Neural crest cell (in vitro differentiated cells): ENCODE measurements at regions not wholly inside any gene's neighbourhood (a gene's known extent, or its start where the extent isn't known, plus 50 kb on each side); places are given as distances from the start of the nearest gene placed in this dataset.

Experiments used
- DNase-seq: peaks from one replicate; pipeline ENCODE4 v3.0.0; 2021; ENCODE audit warnings: low read depth, mixed read lengths, low spot score
- H3K27ac Mint-ChIP-seq: one replicate; pipeline ENCODE4 v1.8.0; 2021; ENCODE audit warnings: mild to moderate bottlenecking, mixed read lengths; ENCODE audit not compliant: unreplicated experiment
- H3K27me3 Mint-ChIP-seq: 2 replicates; pipeline ENCODE4 v1.8.0; 2021; ENCODE audit warnings: low read depth, mild to moderate bottlenecking, mixed read lengths
- H3K36me3 Mint-ChIP-seq: 2 replicates; pipeline ENCODE4 v1.8.0; 2021; ENCODE audit warnings: low read depth, mild to moderate bottlenecking, mixed read lengths
- H3K4me1 Mint-ChIP-seq: 2 replicates; pipeline ENCODE4 v1.8.0; 2021; ENCODE audit warnings: mixed read lengths
- H3K4me3 Mint-ChIP-seq: one replicate; pipeline ENCODE4 v1.8.0; 2021; ENCODE audit warnings: mild to moderate bottlenecking, mixed read lengths
- H3K9me3 Mint-ChIP-seq: 2 replicates; pipeline ENCODE4 v1.8.0; 2021; ENCODE audit warnings: mixed read lengths
- CTCF ChIP-seq: fragments of 200-600 bp; sonication (generic); conservative IDR thresholded peaks from 2 replicates; pipeline ENCODE4 v1.5.0; 2021; ENCODE audit warnings: antibody characterized with exemption, mild to moderate bottlenecking

- Mint-ChIP-seq H3K36me3 (no peaks in the 10 kb centered on the region), H3K27me3 (no peaks in the 10 kb centered on the region), H3K9me3 (no peaks in the 10 kb centered on the region), H3K27ac (no peak overlapping the region), H3K4me3 (no peak overlapping the region), H3K4me1 (peaks cover 5% of the 10 kb centered on the region)
- TF ChIP-seq CTCF: no peak
- no peak for DNase-seq
These were observed 113.7 kb upstream of the KCTD3 start for GRCh38 chr1:215453440-215453839.

GRCh38 chr1:215457213-215457612, 109.9 kb upstream of the KCTD3 start:
- no peak for TF ChIP-seq CTCF
- no peaks in the 10 kb centered on the region for H3K27me3 Mint-ChIP-seq
- peaks cover 19% of the 10 kb centered on the region for H3K4me1 Mint-ChIP-seq
- DNase-seq: no peak
- H3K4me3 Mint-ChIP-seq: no peak overlapping the region
- H3K9me3 Mint-ChIP-seq: no peaks in the 10 kb centered on the region
- H3K36me3 Mint-ChIP-seq: no peaks in the 10 kb centered on the region
- no peak overlapping the region for H3K27ac Mint-ChIP-seq

GRCh38 chr1:215458104-215458503, 109.0 kb upstream of the KCTD3 start:
- H3K4me1 Mint-ChIP-seq: peaks cover 19% of the 10 kb centered on the region
- no peak overlapping the region for H3K27ac Mint-ChIP-seq
- no peaks in the 10 kb centered on the region for H3K9me3 Mint-ChIP-seq
- no peaks in the 10 kb centered on the region for H3K36me3 Mint-ChIP-seq
- no peak for DNase-seq
- no peak for TF ChIP-seq CTCF
- H3K27me3 Mint-ChIP-seq: no peaks in the 10 kb centered on the region
- no peak overlapping the region for H3K4me3 Mint-ChIP-seq

- no peaks in the 10 kb centered on the region for H3K36me3 Mint-ChIP-seq
- no peaks in the 10 kb centered on the region for H3K9me3 Mint-ChIP-seq
- no peak for TF ChIP-seq CTCF
- no peak overlapping the region for H3K27ac Mint-ChIP-seq
- no peak overlapping the region for H3K4me3 Mint-ChIP-seq
- H3K4me1 Mint-ChIP-seq: peaks cover 19% of the 10 kb centered on the region
- no peak for DNase-seq
- H3K27me3 Mint-ChIP-seq: no peaks in the 10 kb centered on the region
These were observed 108.5 kb upstream of the KCTD3 start for GRCh38 chr1:215458562-215458961.

- Mint-ChIP-seq H3K27ac (no peak overlapping the region), H3K4me1 (peaks cover 19% of the 10 kb centered on the region), H3K4me3 (no peak overlapping the region), H3K27me3 (no peaks in the 10 kb centered on the region), H3K9me3 (no peaks in the 10 kb centered on the region), H3K36me3 (no peaks in the 10 kb centered on the region)
- DNase-seq: no peak
- TF ChIP-seq CTCF: no peak
These were observed 108.0 kb upstream of the KCTD3 start for GRCh38 chr1:215459136-215459535.

GRCh38 chr1:215466361-215466760, 100.7 kb upstream of the KCTD3 start:
- Mint-ChIP-seq H3K4me1 (no peaks in the 10 kb centered on the region), H3K36me3 (no peaks in the 10 kb centered on the region), H3K9me3 (no peaks in the 10 kb centered on the region), H3K27me3 (no peaks in the 10 kb centered on the region), H3K27ac (no peak overlapping the region), H3K4me3 (no peak overlapping the region)
- TF ChIP-seq CTCF: no peak
- DNase-seq: no peak
